OCI-LY7 (cell line): ENCODE measurements at regions not wholly inside any gene's neighbourhood (a gene's known extent, or its start where the extent isn't known, plus 50 kb on each side); places are given as distances from the start of the nearest gene placed in this dataset.
"Not testable (repeated sequence)": the region's sequence is repeated elsewhere in the genome, so short reads cannot be mapped to it uniquely, and the experiment has no call there.

ENCODE experiments used
- BruUV-seq: library from RNA; stranded (reverse); fragments of 400-500 nt; replicated peaks from 2 replicates; lab custom pipeline; 2021; lab: Mats Ljungman, UMichigan
- CTCF ChIA-PET: fragments of 300-600 bp; sonication (Branson Sonifier 250); formaldehyde crosslinking; loops from one replicate; lab custom pipeline; 2022; ENCODE audit warnings: antibody characterized with exemption; ENCODE audit not compliant: unreplicated experiment; lab: Charles Lee
- POLR2A ChIA-PET: fragments of 300-600 bp; sonication (Branson Sonifier 250); formaldehyde crosslinking; loops from one replicate; lab custom pipeline; 2022; ENCODE audit warnings: antibody characterized with exemption; lab: Charles Lee
- DNase-seq: peaks from one replicate; pipeline ENCODE4 v3.0.0-alpha.2; 2015; ENCODE audit warnings: low spot score
- H2AFZ ChIP-seq: fragments of 200-600 bp; sonication (generic), shearing (Covaris generic); 2 replicates; pipeline ENCODE4 v1.6.1; 2014; ENCODE audit warnings: mild to moderate bottlenecking, antibody characterized with exemption, low read length, moderate library complexity
- H3K27ac ChIP-seq: fragments of 200-600 bp; sonication (generic); 2 replicates; pipeline ENCODE4 v1.5.1; 2014; ENCODE audit warnings: mixed run types, low read depth, mild to moderate bottlenecking, moderate library complexity, low read length, inconsistent platforms; ENCODE audit not compliant: poor library complexity, severe bottlenecking
- H3K36me3 ChIP-seq: fragments of 200-600 bp; sonication (generic); 2 replicates; pipeline ENCODE4 v1.6.1; 2014; ENCODE audit warnings: mild to moderate bottlenecking, antibody characterized with exemption, low read length, moderate library complexity, mixed read lengths; ENCODE audit not compliant: insufficient read depth
- H3K4me1 ChIP-seq: fragments of 200-600 bp; sonication (generic); 2 replicates; pipeline ENCODE4 v1.5.1; 2014; ENCODE audit warnings: mild to moderate bottlenecking, low read length; ENCODE audit not compliant: insufficient read depth, poor library complexity, severe bottlenecking
- H3K4me2 ChIP-seq: fragments of 200-600 bp; sonication (generic); 2 replicates; pipeline ENCODE4 v1.6.1; 2014; ENCODE audit warnings: mild to moderate bottlenecking, low read length
- H3K4me3 ChIP-seq: fragments of 200-600 bp; sonication (generic); 2 replicates; pipeline ENCODE4 v1.5.1; 2014; ENCODE audit warnings: mild to moderate bottlenecking, low read depth, low read length; ENCODE audit not compliant: poor library complexity, severe bottlenecking
- H3K79me2 ChIP-seq: fragments of 200-600 bp; sonication (generic); 2 replicates; pipeline ENCODE4 v1.6.1; 2016; ENCODE audit warnings: low read depth, mild to moderate bottlenecking, low read length, moderate library complexity, mixed read lengths; ENCODE audit not compliant: insufficient read depth
- H3K9me2 ChIP-seq: fragments of 200-600 bp; sonication (generic); 2 replicates; pipeline ENCODE4 v1.6.1; 2016; ENCODE audit warnings: mild to moderate bottlenecking, low read length, mixed read lengths; ENCODE audit not compliant: insufficient read depth
- H3K9me3 ChIP-seq: fragments of 200-600 bp; sonication (generic); 2 replicates; pipeline ENCODE4 v1.6.1; 2014; ENCODE audit warnings: mild to moderate bottlenecking, mixed run types, low read length, mixed read lengths
- H4K20me1 ChIP-seq: fragments of 200-600 bp; sonication (generic); 2 replicates; pipeline ENCODE4 v1.6.1; 2014; ENCODE audit warnings: mild to moderate bottlenecking, antibody characterized with exemption, low read length, moderate library complexity, mixed read lengths; ENCODE audit not compliant: insufficient read depth
- EZH2phosphoT487 ChIP-seq: fragments of 200-600 bp; sonication (generic); IDR thresholded peaks from 2 replicates; pipeline ENCODE4 v1.6.1; 2018; ENCODE audit warnings: low read depth, borderline replicate concordance, mild to moderate bottlenecking, mixed run types, antibody characterized with exemption, low read length, moderate library complexity, mixed read lengths
- intact Hi-C: fragments of 100-400 bp; cut with micrococcal nuclease; formaldehyde crosslinking; loops from one replicate; pipeline ENCODE4 v1.10.0; 2022; ENCODE audit not compliant: unreplicated experiment
- TF ChIP-seq, protein P1 (sequence below): fragments of 200-600 bp; sonication (generic); conservative IDR thresholded peaks from 2 replicates; pipeline ENCODE4 v1.5.1; 2014; ENCODE audit warnings: mild to moderate bottlenecking, antibody characterized with exemption, low read length, moderate library complexity, mixed read lengths

DNA sequence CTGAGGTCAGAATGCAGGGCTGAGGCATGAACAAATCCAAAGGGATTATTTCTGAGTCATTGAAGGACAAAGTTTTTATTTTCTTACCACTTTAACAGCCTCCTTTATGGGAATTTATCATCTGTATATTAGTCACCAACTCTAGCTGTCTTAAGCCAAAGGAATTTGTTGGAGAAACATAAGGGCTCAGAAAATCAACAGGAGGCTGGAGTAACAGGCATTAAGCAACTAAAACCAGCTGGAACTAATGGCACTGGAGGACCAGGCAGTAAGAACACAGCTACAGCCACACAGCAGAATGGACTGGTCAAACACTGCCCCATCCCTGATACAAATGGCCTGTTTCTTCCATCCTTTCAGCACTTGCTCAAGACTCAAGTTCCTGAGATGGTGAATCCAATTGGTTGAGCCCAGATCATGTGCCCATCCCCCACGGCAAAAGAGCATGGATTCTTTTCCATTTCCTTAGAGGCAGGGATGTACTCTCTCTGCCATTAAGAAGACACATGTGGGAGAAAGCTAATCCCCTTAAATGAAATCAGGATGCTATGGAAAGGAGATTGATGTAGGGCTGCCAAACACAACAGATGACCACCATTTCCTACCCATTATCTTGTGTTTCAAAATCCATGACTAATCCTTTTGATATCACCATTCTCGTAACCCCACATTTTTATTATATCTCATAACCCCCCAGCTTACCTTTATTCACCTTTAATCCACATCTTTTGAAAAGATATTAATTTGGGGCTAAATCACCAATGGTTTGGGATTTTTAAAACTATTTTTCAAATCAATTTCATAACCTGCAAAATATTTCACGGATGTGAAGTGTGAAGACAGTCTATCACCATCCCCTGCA is 157.0 kb upstream of the FNDC3A start:
- TF ChIP-seq, protein P1, sequence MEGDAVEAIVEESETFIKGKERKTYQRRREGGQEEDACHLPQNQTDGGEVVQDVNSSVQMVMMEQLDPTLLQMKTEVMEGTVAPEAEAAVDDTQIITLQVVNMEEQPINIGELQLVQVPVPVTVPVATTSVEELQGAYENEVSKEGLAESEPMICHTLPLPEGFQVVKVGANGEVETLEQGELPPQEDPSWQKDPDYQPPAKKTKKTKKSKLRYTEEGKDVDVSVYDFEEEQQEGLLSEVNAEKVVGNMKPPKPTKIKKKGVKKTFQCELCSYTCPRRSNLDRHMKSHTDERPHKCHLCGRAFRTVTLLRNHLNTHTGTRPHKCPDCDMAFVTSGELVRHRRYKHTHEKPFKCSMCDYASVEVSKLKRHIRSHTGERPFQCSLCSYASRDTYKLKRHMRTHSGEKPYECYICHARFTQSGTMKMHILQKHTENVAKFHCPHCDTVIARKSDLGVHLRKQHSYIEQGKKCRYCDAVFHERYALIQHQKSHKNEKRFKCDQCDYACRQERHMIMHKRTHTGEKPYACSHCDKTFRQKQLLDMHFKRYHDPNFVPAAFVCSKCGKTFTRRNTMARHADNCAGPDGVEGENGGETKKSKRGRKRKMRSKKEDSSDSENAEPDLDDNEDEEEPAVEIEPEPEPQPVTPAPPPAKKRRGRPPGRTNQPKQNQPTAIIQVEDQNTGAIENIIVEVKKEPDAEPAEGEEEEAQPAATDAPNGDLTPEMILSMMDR = no peak
- TF ChIP-seq EZH2phosphoT487 = no peak
- no peaks in the 10 kb centered on the region for H3K9me2 ChIP-seq
- POLR2A ChIA-PET = interaction anchor here (0.5 to 1.3 kb wide), 2 partner anchors 13 to 453 kb away, joined by 3 to 4 read pairs; no protein-coding TSS in a partner anchor
- H3K79me2 ChIP-seq = no peaks in the 10 kb centered on the region
- no peaks in the 10 kb centered on the region for H4K20me1 ChIP-seq
- H2AFZ ChIP-seq = no peak overlapping the region
- H3K4me2 ChIP-seq = no peak overlapping the region
- no TSS peak for BruUV-seq
- H3K9me3 ChIP-seq = no peaks in the 10 kb centered on the region
- CTCF ChIA-PET = no interaction called here
- no peak overlapping the region for H3K27ac ChIP-seq
- intact Hi-C loops = no loop called here
- H3K4me3 ChIP-seq = no peak overlapping the region
- H3K4me1 ChIP-seq = no peaks in the 10 kb centered on the region
- no peaks in the 10 kb centered on the region for H3K36me3 ChIP-seq
- DNase-seq = no peak

DNA sequence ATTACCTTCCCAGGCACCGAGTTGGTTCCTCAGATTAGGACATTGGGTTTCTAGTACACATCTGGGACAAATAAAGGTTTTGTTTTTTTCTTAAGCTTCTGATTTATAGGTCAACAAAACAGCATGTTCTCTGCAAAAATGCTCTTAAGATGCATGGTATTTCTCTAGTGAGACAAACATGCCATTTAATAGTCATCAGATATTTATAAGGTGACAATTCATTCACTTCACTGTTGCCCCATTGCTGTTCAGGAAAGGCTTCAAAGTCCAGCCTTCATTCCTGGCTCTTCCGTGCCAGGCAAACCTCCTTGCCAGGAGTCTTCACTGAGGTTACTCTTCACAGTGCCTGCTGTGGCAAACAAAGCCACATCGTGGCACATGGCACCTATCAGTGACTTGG is 156.3 kb upstream of the FNDC3A start:
- Histone ChIP-seq H3K36me3 (no peaks in the 10 kb centered on the region), H3K9me2 (no peaks in the 10 kb centered on the region), H2AFZ (no peak overlapping the region), H3K9me3 (no peaks in the 10 kb centered on the region), H4K20me1 (no peaks in the 10 kb centered on the region), H3K79me2 (no peaks in the 10 kb centered on the region), H3K27ac (no peak overlapping the region), H3K4me1 (no peaks in the 10 kb centered on the region), H3K4me3 (no peak overlapping the region), H3K4me2 (no peak overlapping the region)
- no peak for TF ChIP-seq EZH2phosphoT487
- TF ChIP-seq, protein P1 = no peak
- intact Hi-C loops = no loop called here
- CTCF ChIA-PET = no interaction called here
- no TSS peak for BruUV-seq
- no peak for DNase-seq
- POLR2A ChIA-PET = interaction anchor here (1.6 kb wide), 1 partner anchor 11 kb away, joined by 5 read pairs; no protein-coding TSS in a partner anchor

DNA sequence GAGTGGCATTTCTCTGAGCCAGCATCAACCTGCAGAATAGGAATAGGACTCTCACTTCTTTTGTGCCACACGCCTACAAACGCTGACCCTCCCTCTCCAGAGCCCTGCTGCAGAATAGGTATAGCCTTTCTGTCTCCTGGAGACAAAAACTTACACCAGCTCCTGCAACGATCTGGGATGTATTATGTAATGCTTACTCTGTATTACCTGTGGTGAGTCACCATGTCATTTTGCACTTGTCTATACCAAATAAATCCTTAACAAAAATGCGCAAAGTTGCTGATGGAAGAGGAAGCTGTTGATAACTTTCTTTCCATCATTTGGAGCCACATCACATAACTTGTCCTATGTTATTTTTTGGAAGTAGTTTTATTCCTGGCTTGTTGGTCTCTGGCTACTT is 155.8 kb upstream of the FNDC3A start:
- no peaks in the 10 kb centered on the region for H3K79me2 ChIP-seq
- no peak overlapping the region for H2AFZ ChIP-seq
- no peak for DNase-seq
- no peak overlapping the region for H3K4me3 ChIP-seq
- H3K4me2 ChIP-seq = no peak overlapping the region
- H3K9me2 ChIP-seq = no peaks in the 10 kb centered on the region
- H3K27ac ChIP-seq = no peak overlapping the region
- ChIA-PET POLR2A (interaction anchor here (1.6 kb wide), 1 partner anchor 10 kb away, joined by 5 read pairs; no protein-coding TSS in a partner anchor), CTCF (no interaction called here)
- TF ChIP-seq, protein P1 = no peak
- TF ChIP-seq EZH2phosphoT487 = no peak
- no peaks in the 10 kb centered on the region for H3K9me3 ChIP-seq
- no peaks in the 10 kb centered on the region for H4K20me1 ChIP-seq
- intact Hi-C loops = no loop called here
- H3K36me3 ChIP-seq = no peaks in the 10 kb centered on the region
- BruUV-seq = no TSS peak
- H3K4me1 ChIP-seq = no peaks in the 10 kb centered on the region

DNA sequence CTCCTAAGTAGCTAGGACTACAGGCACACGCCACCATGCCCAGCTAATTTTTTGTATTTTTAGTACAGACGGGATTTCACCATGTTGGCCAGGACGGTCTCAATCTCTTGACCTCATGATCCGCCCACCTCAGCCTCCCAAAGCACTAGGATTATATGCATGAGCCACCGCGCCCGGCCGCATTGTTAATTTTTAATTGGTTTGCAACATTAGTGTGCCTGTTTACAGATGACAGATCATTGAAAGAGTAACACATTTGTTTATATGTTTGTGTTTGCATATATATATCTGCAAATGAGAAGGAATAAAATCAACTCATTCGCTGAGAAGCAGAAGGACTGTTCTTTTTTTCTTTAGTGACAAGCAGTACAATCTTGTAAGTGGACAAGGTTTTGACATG is 152.2 kb upstream of the FNDC3A start:
- H3K36me3 ChIP-seq, H4K20me1 ChIP-seq, H3K4me3 ChIP-seq, POLR2A ChIA-PET, H3K9me2 ChIP-seq, BruUV-seq, H3K27ac ChIP-seq, H2AFZ ChIP-seq, H3K4me2 ChIP-seq, DNase-seq, H3K79me2 ChIP-seq, H3K4me1 ChIP-seq, intact Hi-C loops, CTCF ChIA-PET: not testable (repeated sequence)
- H3K9me3 ChIP-seq = peaks cover 14% of the 10 kb centered on the region; the same call in 1 of the 2 replicates
